ENCODE measurements at regions not wholly inside any gene's neighbourhood (a gene's known extent, or its start where the extent isn't known, plus 50 kb on each side); places are given as distances from the start of the nearest gene placed in this dataset.
"Not testable (repeated sequence)": the region's sequence is repeated elsewhere in the genome, so short reads cannot be mapped to it uniquely, and the experiment has no call there.

DNA sequence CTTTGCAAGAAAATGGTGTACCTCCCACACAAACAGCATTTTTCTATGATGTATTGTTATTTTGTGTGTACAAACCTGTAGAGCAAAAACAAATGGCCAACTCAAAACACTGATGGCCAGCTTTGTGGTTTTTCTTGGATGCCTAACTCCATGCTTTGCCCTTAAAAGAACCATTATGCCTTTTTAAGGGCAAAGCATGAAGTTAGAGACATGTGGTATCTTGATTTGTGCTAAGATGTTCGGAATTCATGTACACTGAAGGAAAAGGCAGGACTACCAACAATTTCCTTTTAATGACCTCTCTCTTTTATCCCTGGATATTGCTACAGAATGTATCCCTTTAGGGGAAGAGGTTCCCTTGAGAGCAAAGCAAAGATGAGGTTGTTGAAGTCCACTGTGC lies 273.6 kb downstream of the SCG2 start:
- DNase-seq = no peak
- Mint-ChIP-seq H3K4me3 (no peak overlapping the region), H3K4me1 (no peaks in the 10 kb centered on the region), H3K27me3 (ENCODE audit: insufficient read depth) (peaks cover 3% of the 10 kb centered on the region), H3K36me3 (ENCODE audit: low read depth) (no peaks in the 10 kb centered on the region), H3K27ac (no peak overlapping the region), H3K9me3 (peaks cover 13% of the 10 kb centered on the region)
- Histone ChIP-seq H3K4me1 (ENCODE audit: control insufficient read depth, insufficient read depth, low read length) (no peaks in the 10 kb centered on the region), H3K27ac (ENCODE audit: low read depth, low read length) (no peak overlapping the region), H3K4me3 (ENCODE audit: low read length) (no peak overlapping the region), H3K9me3 (ENCODE audit: control insufficient read depth, low read length) (no peaks in the 10 kb centered on the region), H3K9ac (ENCODE audit: extremely low read depth, low read length, poor library complexity, severe bottlenecking) (no peak overlapping the region), H3K27me3 (ENCODE audit: control insufficient read depth, insufficient read depth, low read length, poor library complexity, severe bottlenecking) (no peaks in the 10 kb centered on the region), H3K36me3 (ENCODE audit: control insufficient read depth, insufficient read depth, low read length) (no peaks in the 10 kb centered on the region)
- TF ChIP-seq, protein P1, sequence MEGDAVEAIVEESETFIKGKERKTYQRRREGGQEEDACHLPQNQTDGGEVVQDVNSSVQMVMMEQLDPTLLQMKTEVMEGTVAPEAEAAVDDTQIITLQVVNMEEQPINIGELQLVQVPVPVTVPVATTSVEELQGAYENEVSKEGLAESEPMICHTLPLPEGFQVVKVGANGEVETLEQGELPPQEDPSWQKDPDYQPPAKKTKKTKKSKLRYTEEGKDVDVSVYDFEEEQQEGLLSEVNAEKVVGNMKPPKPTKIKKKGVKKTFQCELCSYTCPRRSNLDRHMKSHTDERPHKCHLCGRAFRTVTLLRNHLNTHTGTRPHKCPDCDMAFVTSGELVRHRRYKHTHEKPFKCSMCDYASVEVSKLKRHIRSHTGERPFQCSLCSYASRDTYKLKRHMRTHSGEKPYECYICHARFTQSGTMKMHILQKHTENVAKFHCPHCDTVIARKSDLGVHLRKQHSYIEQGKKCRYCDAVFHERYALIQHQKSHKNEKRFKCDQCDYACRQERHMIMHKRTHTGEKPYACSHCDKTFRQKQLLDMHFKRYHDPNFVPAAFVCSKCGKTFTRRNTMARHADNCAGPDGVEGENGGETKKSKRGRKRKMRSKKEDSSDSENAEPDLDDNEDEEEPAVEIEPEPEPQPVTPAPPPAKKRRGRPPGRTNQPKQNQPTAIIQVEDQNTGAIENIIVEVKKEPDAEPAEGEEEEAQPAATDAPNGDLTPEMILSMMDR (conservative IDR thresholded peaks at IDR 0.05) = no peak
- WGBS, 2 experiments (ENCODE audit: insufficient coverage in 1 of 2, insufficient read length in 1 of 2) = 100% methylated on average over 1 of the region's 1 CpG; no CpG with 5 or more reads in 1 of the 2 experiments

DNA sequence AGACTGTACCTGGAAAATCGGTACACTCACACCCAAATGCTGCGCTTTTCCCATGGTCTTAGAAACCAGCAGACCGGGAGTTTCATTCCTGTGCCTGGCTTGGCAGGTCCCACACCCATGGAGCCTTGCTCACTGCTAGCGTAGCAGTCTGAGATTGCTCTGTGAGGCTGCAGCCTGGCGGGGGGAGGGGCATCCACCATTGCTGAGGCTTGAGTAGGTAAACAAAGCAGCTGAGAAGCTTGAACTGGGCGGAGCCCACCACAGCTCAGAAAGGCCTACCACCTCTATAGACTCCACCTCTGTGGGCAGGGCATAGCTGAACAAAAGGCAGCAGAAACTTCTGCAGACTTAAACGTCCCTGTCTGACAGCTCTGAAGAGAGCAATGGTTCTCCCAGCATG lies 271.4 kb downstream of the SCG2 start:
- peaks cover 16% of the 10 kb centered on the region for H3K9me3 Mint-ChIP-seq

DNA sequence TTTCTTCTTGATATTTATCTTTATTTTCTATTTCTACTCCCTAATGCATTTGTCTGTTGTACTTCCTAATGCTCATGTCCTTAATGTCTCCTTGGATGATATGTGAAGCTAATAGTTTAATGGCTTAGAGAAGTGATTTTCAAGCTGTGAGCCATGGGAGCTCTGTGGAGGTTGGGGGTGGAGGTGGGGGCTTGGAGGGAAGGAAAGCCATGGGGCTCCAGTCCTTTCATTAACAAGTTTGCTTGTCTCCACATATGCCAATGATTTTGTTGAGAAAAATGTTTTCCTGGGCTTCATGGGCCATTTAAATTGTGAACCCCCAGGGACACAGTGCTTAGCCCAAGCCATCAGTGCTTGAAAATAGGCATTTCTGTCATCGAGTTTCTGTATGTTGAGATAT lies 264.1 kb downstream of the SCG2 start:
- Histone ChIP-seq H3K4me3 (ENCODE audit: low read length) (no peak overlapping the region), H3K4me1 (ENCODE audit: control insufficient read depth, insufficient read depth, low read length) (no peaks in the 10 kb centered on the region), H3K36me3 (ENCODE audit: control insufficient read depth, insufficient read depth, low read length) (no peaks in the 10 kb centered on the region), H3K9ac (ENCODE audit: extremely low read depth, low read length, poor library complexity, severe bottlenecking) (no peak overlapping the region), H3K27ac (ENCODE audit: low read depth, low read length) (no peak overlapping the region), H3K9me3 (ENCODE audit: control insufficient read depth, low read length) (no peaks in the 10 kb centered on the region), H3K27me3 (ENCODE audit: control insufficient read depth, insufficient read depth, low read length, poor library complexity, severe bottlenecking) (no peaks in the 10 kb centered on the region)
- H3K9me3 Mint-ChIP-seq = peaks cover 4% of the 10 kb centered on the region
- WGBS, 2 experiments (ENCODE audit: insufficient coverage in 1 of 2, insufficient read length in 1 of 2) = 86 to 100% methylated on average over 1 of the region's 1 CpG
- no peak overlapping the region for H3K27ac Mint-ChIP-seq
- H3K4me1 Mint-ChIP-seq = no peaks in the 10 kb centered on the region
- H3K27me3 Mint-ChIP-seq (ENCODE audit: insufficient read depth) = peaks cover 10% of the 10 kb centered on the region
- H3K4me3 Mint-ChIP-seq = no peak overlapping the region
- TF ChIP-seq, protein P1 (conservative IDR thresholded peaks at IDR 0.05) = no peak
- no peaks in the 10 kb centered on the region for H3K36me3 Mint-ChIP-seq (ENCODE audit: low read depth)
- DNase-seq = no peak

More for the DNA sequence above, 271.4 kb downstream of the SCG2 start:
- not testable (repeated sequence) for H3K4me3 Mint-ChIP-seq; H3K27me3 Mint-ChIP-seq (ENCODE audit: insufficient read depth); H3K4me1 Mint-ChIP-seq; H3K4me1 ChIP-seq (ENCODE audit: control insufficient read depth, insufficient read depth, low read length); H3K36me3 ChIP-seq (ENCODE audit: control insufficient read depth, insufficient read depth, low read length); H3K27ac ChIP-seq (ENCODE audit: low read depth, low read length); H3K27me3 ChIP-seq (ENCODE audit: control insufficient read depth, insufficient read depth, low read length, poor library complexity, severe bottlenecking); H3K9ac ChIP-seq (ENCODE audit: extremely low read depth, low read length, poor library complexity, severe bottlenecking); H3K36me3 Mint-ChIP-seq (ENCODE audit: low read depth); H3K4me3 ChIP-seq (ENCODE audit: low read length); H3K27ac Mint-ChIP-seq; H3K9me3 ChIP-seq (ENCODE audit: control insufficient read depth, low read length)
- WGBS, 2 experiments (ENCODE audit: insufficient coverage in 1 of 2, insufficient read length in 1 of 2) = 82 to 100% methylated on average over 1 to 7 of the region's 7 CpGs
- peak; percentile 80 for DNase-seq

DNA sequence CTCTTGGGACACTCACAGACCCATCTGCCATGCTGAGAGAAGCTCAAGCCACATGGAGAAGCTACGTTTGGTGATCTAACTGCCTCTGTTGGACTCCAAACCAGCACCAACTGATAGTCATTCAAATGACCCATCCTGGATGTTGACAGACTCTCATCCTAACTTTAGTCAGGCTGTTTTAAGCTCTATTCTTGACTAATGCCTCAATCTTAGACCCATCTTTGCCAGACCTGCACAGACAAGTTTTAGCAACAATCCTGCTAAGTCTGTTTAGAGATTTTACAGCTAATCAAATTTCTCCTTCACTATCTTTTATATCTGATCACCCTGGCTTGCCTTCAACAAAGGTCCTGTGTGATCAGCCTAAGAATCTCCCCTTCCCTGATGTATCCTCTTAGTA lies 245.1 kb downstream of the SCG2 start:
- no peaks in the 10 kb centered on the region for H3K9me3 ChIP-seq (ENCODE audit: control insufficient read depth, low read length)
- no peak overlapping the region for H3K4me3 ChIP-seq (ENCODE audit: low read length)
- no peaks in the 10 kb centered on the region for H3K27me3 ChIP-seq (ENCODE audit: control insufficient read depth, insufficient read depth, low read length, poor library complexity, severe bottlenecking)
- H3K27ac ChIP-seq (ENCODE audit: low read depth, low read length) = no peak overlapping the region
- no peaks in the 10 kb centered on the region for H3K36me3 Mint-ChIP-seq (ENCODE audit: low read depth)
- 74 to 88% methylated on average over 1 of the region's 1 CpG for WGBS, 2 experiments (ENCODE audit: insufficient coverage in 1 of 2, insufficient read length in 1 of 2)
- no peaks in the 10 kb centered on the region for H3K4me1 ChIP-seq (ENCODE audit: control insufficient read depth, insufficient read depth, low read length)
- H3K27ac Mint-ChIP-seq = no peak overlapping the region
- no peaks in the 10 kb centered on the region for H3K27me3 Mint-ChIP-seq (ENCODE audit: insufficient read depth)
- no peak overlapping the region for H3K9ac ChIP-seq (ENCODE audit: extremely low read depth, low read length, poor library complexity, severe bottlenecking)
- peaks cover 5% of the 10 kb centered on the region for H3K9me3 Mint-ChIP-seq
- no peaks in the 10 kb centered on the region for H3K4me1 Mint-ChIP-seq
- TF ChIP-seq, protein P1 (conservative IDR thresholded peaks at IDR 0.05) = no peak
- H3K36me3 ChIP-seq (ENCODE audit: control insufficient read depth, insufficient read depth, low read length) = no peaks in the 10 kb centered on the region
- no peak for DNase-seq
- H3K4me3 Mint-ChIP-seq = no peak overlapping the region
